ENCODE measurements at regions not wholly inside any gene's neighbourhood (a gene's known extent, or its start where the extent isn't known, plus 50 kb on each side); places are given as distances from the start of the nearest gene placed in this dataset.

DNA sequence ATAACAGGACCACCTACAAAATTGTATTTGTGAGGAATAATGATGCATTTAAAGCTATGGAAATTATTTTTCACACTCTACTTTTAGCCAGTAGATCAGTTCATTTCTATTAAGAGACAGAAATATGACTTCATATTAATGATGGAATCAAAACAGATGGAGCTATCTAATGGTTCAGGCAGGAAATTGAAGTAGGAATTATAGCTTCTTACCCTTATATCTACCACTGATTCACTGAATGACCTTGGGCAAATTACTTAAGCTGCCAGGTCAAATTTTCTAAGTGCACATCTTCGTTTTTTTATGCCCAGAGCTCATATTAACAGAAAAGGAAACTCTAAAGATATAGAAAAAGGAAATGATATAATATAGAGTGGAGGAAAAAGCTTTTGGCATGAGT is 323.1 kb downstream of the PCDH10 start (continued):
- TF ChIP-seq, protein P1, sequence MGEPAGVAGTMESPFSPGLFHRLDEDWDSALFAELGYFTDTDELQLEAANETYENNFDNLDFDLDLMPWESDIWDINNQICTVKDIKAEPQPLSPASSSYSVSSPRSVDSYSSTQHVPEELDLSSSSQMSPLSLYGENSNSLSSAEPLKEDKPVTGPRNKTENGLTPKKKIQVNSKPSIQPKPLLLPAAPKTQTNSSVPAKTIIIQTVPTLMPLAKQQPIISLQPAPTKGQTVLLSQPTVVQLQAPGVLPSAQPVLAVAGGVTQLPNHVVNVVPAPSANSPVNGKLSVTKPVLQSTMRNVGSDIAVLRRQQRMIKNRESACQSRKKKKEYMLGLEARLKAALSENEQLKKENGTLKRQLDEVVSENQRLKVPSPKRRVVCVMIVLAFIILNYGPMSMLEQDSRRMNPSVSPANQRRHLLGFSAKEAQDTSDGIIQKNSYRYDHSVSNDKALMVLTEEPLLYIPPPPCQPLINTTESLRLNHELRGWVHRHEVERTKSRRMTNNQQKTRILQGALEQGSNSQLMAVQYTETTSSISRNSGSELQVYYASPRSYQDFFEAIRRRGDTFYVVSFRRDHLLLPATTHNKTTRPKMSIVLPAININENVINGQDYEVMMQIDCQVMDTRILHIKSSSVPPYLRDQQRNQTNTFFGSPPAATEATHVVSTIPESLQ (CRISPR knock-in tag; IDR thresholded peaks at IDR 0.05) = no peak
- no peak for TF ChIP-seq EMX1 (CRISPR knock-in tag; IDR thresholded peaks at IDR 0.05)

DNA sequence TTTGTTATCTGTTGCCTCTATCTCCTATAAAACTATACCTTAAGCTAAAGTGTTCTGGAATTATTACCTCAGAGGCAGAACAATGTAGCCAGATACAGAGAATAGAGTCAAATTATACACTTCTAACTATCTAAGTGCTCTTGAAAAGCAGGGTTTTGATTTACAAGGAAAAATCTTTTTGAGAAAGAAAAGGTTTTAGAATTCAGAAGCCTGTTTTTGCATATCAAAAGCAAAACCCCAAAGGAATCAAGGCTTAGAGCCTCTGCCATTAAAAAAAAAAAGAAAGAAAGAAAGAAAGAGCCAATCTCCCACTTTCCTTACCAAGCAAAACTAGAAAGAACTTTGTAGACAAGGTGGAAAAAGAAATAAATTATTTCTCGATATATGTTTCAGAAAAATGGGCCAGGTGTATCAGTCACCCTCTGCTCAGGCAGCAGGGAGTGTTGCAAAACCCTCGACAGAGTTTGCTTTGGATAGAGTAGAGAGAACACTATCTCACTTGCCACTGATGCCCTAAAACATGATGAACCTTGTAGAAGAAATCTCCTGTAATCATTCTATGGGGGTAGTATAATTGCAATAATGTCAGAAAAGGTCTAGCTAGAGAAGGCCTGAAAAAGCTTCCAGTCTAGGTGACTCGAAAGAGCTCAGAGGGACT is 318.3 kb downstream of the PCDH10 start:
- ATAC-seq (peak; percentile 51; the same call in 1 of the 2 replicates), DNase-seq (ENCODE audit: low spot score) (no peak)
- peaks cover 27% of the 10 kb centered on the region for H3K4me1 Mint-ChIP-seq
- H3K27ac Mint-ChIP-seq = no peak overlapping the region
- H3K27me3 Mint-ChIP-seq (ENCODE audit: low read depth) = peaks cover 11% of the 10 kb centered on the region
- TF ChIP-seq, protein P2, sequence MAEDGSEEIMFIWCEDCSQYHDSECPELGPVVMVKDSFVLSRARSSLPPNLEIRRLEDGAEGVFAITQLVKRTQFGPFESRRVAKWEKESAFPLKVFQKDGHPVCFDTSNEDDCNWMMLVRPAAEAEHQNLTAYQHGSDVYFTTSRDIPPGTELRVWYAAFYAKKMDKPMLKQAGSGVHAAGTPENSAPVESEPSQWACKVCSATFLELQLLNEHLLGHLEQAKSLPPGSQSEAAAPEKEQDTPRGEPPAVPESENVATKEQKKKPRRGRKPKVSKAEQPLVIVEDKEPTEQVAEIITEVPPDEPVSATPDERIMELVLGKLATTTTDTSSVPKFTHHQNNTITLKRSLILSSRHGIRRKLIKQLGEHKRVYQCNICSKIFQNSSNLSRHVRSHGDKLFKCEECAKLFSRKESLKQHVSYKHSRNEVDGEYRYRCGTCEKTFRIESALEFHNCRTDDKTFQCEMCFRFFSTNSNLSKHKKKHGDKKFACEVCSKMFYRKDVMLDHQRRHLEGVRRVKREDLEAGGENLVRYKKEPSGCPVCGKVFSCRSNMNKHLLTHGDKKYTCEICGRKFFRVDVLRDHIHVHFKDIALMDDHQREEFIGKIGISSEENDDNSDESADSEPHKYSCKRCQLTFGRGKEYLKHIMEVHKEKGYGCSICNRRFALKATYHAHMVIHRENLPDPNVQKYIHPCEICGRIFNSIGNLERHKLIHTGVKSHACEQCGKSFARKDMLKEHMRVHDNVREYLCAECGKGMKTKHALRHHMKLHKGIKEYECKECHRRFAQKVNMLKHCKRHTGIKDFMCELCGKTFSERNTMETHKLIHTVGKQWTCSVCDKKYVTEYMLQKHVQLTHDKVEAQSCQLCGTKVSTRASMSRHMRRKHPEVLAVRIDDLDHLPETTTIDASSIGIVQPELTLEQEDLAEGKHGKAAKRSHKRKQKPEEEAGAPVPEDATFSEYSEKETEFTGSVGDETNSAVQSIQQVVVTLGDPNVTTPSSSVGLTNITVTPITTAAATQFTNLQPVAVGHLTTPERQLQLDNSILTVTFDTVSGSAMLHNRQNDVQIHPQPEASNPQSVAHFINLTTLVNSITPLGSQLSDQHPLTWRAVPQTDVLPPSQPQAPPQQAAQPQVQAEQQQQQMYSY (CRISPR knock-in tag; IDR thresholded peaks at IDR 0.05) = no peak
- TF ChIP-seq, protein P3, sequence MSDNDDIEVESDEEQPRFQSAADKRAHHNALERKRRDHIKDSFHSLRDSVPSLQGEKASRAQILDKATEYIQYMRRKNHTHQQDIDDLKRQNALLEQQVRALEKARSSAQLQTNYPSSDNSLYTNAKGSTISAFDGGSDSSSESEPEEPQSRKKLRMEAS (CRISPR knock-in tag; IDR thresholded peaks at IDR 0.05) = no peak
- TF ChIP-seq, protein P4, sequence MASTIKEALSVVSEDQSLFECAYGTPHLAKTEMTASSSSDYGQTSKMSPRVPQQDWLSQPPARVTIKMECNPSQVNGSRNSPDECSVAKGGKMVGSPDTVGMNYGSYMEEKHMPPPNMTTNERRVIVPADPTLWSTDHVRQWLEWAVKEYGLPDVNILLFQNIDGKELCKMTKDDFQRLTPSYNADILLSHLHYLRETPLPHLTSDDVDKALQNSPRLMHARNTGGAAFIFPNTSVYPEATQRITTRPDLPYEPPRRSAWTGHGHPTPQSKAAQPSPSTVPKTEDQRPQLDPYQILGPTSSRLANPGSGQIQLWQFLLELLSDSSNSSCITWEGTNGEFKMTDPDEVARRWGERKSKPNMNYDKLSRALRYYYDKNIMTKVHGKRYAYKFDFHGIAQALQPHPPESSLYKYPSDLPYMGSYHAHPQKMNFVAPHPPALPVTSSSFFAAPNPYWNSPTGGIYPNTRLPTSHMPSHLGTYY (CRISPR knock-in tag; IDR thresholded peaks at IDR 0.05) = no peak
- TF ChIP-seq ZNF219 (CRISPR knock-in tag; IDR thresholded peaks at IDR 0.05; ENCODE audit: borderline replicate concordance) (no peak), ELF4 (CRISPR knock-in tag; IDR thresholded peaks at IDR 0.05; ENCODE audit: low read depth) (no peak), ZBTB21 (CRISPR knock-in tag; IDR thresholded peaks at IDR 0.05; ENCODE audit: borderline replicate concordance) (no peak), TP53 (CRISPR knock-in tag; IDR thresholded peaks at IDR 0.05) (no peak), NFYB (CRISPR knock-in tag; conservative IDR thresholded peaks at IDR 0.05; ENCODE audit: low read depth) (no peak), ZNF263 (CRISPR knock-in tag; IDR thresholded peaks at IDR 0.05; ENCODE audit: low read depth) (no peak), JAZF1 (CRISPR knock-in tag; IDR thresholded peaks at IDR 0.05) (no peak)
- TF ChIP-seq, protein P5, sequence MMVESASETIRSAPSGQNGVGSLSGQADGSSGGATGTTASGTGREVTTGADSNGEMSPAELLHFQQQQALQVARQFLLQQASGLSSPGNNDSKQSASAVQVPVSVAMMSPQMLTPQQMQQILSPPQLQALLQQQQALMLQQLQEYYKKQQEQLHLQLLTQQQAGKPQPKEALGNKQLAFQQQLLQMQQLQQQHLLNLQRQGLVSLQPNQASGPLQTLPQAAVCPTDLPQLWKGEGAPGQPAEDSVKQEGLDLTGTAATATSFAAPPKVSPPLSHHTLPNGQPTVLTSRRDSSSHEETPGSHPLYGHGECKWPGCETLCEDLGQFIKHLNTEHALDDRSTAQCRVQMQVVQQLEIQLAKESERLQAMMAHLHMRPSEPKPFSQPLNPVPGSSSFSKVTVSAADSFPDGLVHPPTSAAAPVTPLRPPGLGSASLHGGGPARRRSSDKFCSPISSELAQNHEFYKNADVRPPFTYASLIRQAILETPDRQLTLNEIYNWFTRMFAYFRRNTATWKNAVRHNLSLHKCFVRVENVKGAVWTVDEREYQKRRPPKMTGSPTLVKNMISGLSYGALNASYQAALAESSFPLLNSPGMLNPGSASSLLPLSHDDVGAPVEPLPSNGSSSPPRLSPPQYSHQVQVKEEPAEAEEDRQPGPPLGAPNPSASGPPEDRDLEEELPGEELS (CRISPR knock-in tag; IDR thresholded peaks at IDR 0.05) = no peak
- TF ChIP-seq, protein P6, sequence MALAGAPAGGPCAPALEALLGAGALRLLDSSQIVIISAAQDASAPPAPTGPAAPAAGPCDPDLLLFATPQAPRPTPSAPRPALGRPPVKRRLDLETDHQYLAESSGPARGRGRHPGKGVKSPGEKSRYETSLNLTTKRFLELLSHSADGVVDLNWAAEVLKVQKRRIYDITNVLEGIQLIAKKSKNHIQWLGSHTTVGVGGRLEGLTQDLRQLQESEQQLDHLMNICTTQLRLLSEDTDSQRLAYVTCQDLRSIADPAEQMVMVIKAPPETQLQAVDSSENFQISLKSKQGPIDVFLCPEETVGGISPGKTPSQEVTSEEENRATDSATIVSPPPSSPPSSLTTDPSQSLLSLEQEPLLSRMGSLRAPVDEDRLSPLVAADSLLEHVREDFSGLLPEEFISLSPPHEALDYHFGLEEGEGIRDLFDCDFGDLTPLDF (CRISPR knock-in tag; IDR thresholded peaks at IDR 0.05) = no peak
- TF ChIP-seq, protein P7, sequence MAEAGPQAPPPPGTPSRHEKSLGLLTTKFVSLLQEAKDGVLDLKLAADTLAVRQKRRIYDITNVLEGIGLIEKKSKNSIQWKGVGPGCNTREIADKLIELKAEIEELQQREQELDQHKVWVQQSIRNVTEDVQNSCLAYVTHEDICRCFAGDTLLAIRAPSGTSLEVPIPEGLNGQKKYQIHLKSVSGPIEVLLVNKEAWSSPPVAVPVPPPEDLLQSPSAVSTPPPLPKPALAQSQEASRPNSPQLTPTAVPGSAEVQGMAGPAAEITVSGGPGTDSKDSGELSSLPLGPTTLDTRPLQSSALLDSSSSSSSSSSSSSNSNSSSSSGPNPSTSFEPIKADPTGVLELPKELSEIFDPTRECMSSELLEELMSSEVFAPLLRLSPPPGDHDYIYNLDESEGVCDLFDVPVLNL (CRISPR knock-in tag; IDR thresholded peaks at IDR 0.05; ENCODE audit: borderline replicate concordance, low read depth) = no peak
- H3K36me3 Mint-ChIP-seq = no peaks in the 10 kb centered on the region
- ChIA-PET CTCF (no interaction called here), POLR2A (no interaction called here)
- H3K4me3 Mint-ChIP-seq = peak overlapping the region; percentile 17
- no peaks in the 10 kb centered on the region for H3K9me3 Mint-ChIP-seq

Data from WTC11 (cell line).